ENCODE measurements at regions not wholly inside any gene's neighbourhood (a gene's known extent, or its start where the extent isn't known, plus 50 kb on each side); places are given as distances from the start of the nearest gene placed in this dataset.

DNA sequence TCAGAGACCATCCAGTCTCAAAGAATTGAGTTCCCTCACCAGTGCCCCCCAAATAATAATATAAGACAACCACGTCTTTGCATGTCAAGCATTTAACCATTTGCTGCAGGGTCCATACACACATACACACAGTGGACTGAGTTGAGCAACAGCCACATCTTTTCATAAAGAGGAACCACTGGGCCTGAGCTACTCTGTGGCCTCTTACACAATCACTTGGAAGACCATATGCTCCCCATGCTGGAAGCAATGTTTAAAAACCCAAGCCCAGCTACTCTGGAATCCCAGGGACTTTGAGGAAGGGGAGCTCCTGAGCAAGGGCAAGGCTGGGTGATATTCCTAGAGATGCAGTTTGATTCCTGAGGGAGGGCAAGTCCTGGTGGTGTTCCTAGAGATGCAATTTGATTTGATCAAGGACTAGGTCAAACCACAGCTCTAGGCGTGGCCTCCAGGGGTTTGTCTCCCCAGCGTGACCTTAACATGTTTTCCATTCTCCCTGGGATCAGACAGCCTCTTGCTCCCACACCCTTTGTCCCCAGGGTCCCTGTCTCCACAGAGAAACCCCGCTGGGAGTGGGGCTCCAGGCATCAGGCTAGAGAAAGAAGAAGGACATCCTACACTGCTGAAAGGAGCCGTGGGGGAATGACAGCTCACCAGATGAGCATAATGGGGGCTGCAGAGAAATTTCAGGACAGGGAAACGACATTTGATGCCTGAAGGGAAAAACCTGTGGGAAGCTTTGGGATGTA is 376.2 kb upstream of the MGMT start:
- TF ChIP-seq POLR2AphosphoS5 (IDR thresholded peaks at IDR 0.05; ENCODE audit: low read depth, low read length) (no peak), SIN3A (IDR thresholded peaks at IDR 0.05; ENCODE audit: borderline replicate concordance, insufficient read depth, low read length) (no peak), TAF1 (IDR thresholded peaks at IDR 0.05; ENCODE audit: borderline replicate concordance, insufficient read depth, low read length) (no peak), FOXP2 (optimal IDR thresholded peaks at IDR 0.05; ENCODE audit: borderline replicate concordance, extremely low read depth, extremely low read length, insufficient read depth) (no peak)
- TF ChIP-seq, protein P1, sequence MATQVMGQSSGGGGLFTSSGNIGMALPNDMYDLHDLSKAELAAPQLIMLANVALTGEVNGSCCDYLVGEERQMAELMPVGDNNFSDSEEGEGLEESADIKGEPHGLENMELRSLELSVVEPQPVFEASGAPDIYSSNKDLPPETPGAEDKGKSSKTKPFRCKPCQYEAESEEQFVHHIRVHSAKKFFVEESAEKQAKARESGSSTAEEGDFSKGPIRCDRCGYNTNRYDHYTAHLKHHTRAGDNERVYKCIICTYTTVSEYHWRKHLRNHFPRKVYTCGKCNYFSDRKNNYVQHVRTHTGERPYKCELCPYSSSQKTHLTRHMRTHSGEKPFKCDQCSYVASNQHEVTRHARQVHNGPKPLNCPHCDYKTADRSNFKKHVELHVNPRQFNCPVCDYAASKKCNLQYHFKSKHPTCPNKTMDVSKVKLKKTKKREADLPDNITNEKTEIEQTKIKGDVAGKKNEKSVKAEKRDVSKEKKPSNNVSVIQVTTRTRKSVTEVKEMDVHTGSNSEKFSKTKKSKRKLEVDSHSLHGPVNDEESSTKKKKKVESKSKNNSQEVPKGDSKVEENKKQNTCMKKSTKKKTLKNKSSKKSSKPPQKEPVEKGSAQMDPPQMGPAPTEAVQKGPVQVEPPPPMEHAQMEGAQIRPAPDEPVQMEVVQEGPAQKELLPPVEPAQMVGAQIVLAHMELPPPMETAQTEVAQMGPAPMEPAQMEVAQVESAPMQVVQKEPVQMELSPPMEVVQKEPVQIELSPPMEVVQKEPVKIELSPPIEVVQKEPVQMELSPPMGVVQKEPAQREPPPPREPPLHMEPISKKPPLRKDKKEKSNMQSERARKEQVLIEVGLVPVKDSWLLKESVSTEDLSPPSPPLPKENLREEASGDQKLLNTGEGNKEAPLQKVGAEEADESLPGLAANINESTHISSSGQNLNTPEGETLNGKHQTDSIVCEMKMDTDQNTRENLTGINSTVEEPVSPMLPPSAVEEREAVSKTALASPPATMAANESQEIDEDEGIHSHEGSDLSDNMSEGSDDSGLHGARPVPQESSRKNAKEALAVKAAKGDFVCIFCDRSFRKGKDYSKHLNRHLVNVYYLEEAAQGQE (IDR thresholded peaks at IDR 0.05; ENCODE audit: insufficient read depth in 1 of 2, low read depth in 2 of 2, low read length in 2 of 2): no peak

Data from PFSK-1 (cell line).